ENCODE measurements at regions not wholly inside any gene's neighbourhood (a gene's known extent, or its start where the extent isn't known, plus 50 kb on each side); places are given as distances from the start of the nearest gene placed in this dataset.

- TF ChIP-seq CTCF (IDR thresholded peaks at IDR 0.05), result no peak
- TF ChIP-seq POLR2A (IDR thresholded peaks at IDR 0.05; ENCODE audit: low read depth), result no peak
- no peak for TF ChIP-seq POLR2AphosphoS5 (IDR thresholded peaks at IDR 0.05)
Observed at GRCh38 chr1:163924041-163924440, 602.3 kb downstream of the NUF2 start.
